ENCODE measurements at regions not wholly inside any gene's neighbourhood (a gene's known extent, or its start where the extent isn't known, plus 50 kb on each side); places are given as distances from the start of the nearest gene placed in this dataset.

GRCh38 chr12:98113548-98113947 is 401.8 kb upstream of the TMPO start:
- H3K9ac ChIP-seq (ENCODE audit: low read length), result no peak overlapping the region
- no peak overlapping the region for H3K4me3 ChIP-seq (ENCODE audit: low read length)
- no peaks in the 10 kb centered on the region for H3K27me3 ChIP-seq (ENCODE audit: control insufficient read depth, insufficient read depth, low read length)
- no peaks in the 10 kb centered on the region for H3K4me1 ChIP-seq (ENCODE audit: control insufficient read depth, insufficient read depth, low read length)
- H3K36me3 ChIP-seq (ENCODE audit: control insufficient read depth, insufficient read depth, low read length), result no peaks in the 10 kb centered on the region
- no peak overlapping the region for H3K27ac ChIP-seq (ENCODE audit: low read depth, low read length)

DNA sequence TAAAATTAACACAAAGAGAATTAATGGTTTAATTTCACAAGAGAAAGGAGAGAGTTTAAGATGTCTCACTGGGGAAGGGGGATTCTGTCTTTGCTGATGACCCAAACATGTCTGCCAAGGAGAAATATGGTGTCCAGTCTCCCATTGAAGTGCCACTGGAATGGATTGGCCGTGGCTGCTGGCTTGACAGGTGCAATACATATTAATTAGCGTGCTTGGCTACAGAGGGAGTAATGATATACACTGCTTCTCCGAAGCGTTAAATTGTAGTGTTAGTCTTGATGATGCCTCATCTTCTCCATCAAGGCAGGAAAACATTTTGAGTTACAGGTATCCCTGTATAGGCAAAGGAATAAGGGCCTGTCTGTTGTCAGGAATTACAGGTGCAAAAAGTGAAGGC is 393.4 kb upstream of the TMPO start:
- no peak overlapping the region for H3K9ac ChIP-seq (ENCODE audit: low read length)

GRCh38 chr12:98123021-98123461 is 392.3 kb upstream of the TMPO start:
- Histone ChIP-seq H3K27me3 (ENCODE audit: control insufficient read depth, insufficient read depth, low read length) (no peaks in the 10 kb centered on the region), H3K9ac (ENCODE audit: low read length) (no peak overlapping the region), H3K27ac (ENCODE audit: low read depth, low read length) (peak overlapping the region; percentile 22), H3K4me3 (ENCODE audit: low read length) (no peak overlapping the region), H3K36me3 (ENCODE audit: control insufficient read depth, insufficient read depth, low read length) (no peaks in the 10 kb centered on the region), H3K4me1 (ENCODE audit: control insufficient read depth, insufficient read depth, low read length) (peaks cover 7% of the 10 kb centered on the region)

More for the DNA sequence above, 393.4 kb upstream of the TMPO start:
- H3K4me1 ChIP-seq (ENCODE audit: control insufficient read depth, insufficient read depth, low read length), result peaks cover 7% of the 10 kb centered on the region
- no peaks in the 10 kb centered on the region for H3K27me3 ChIP-seq (ENCODE audit: control insufficient read depth, insufficient read depth, low read length)
- no peak overlapping the region for H3K27ac ChIP-seq (ENCODE audit: low read depth, low read length)
- no peaks in the 10 kb centered on the region for H3K36me3 ChIP-seq (ENCODE audit: control insufficient read depth, insufficient read depth, low read length)
- H3K4me3 ChIP-seq (ENCODE audit: low read length), result no peak overlapping the region

DNA sequence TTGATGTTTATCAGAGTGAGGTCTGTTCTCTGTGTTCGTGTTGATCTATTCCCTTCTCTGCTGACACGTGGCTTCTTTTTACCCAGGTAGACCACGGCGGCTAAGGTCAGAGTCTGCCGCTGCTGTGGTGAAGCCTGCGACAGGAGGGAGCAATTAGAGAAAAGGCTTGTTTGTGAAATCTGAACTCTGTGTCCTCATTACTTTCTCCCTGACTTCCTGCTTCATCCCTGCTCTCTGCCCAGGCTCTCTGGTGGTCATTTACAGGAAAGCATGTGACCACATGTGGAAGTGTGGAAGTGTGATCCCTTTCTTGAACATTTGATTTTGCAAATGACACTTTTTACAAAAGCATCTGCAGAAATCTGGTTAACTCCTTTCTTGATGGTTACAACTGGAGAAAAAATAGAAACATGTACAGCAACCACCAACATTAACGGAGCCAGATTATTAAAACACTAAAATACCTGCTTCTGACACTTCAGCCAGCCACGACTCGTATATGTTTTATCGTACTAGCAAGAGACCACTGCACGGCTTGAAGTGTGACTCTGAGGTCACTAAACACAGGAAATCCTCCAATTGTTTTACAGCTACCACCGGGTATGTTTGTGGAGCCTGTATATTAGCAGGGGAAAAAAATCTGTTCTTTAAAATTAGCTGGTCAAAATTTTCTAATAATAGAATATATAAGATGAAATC is 388.6 kb upstream of the TMPO start:
- no peak overlapping the region for H3K27ac ChIP-seq (ENCODE audit: low read depth, low read length)
- H3K4me3 ChIP-seq (ENCODE audit: low read length), result no peak overlapping the region
- H3K27me3 ChIP-seq (ENCODE audit: control insufficient read depth, insufficient read depth, low read length), result no peaks in the 10 kb centered on the region
- no peak overlapping the region for H3K9ac ChIP-seq (ENCODE audit: low read length)
- no peaks in the 10 kb centered on the region for H3K36me3 ChIP-seq (ENCODE audit: control insufficient read depth, insufficient read depth, low read length)
- H3K4me1 ChIP-seq (ENCODE audit: control insufficient read depth, insufficient read depth, low read length), result peaks cover 7% of the 10 kb centered on the region

DNA sequence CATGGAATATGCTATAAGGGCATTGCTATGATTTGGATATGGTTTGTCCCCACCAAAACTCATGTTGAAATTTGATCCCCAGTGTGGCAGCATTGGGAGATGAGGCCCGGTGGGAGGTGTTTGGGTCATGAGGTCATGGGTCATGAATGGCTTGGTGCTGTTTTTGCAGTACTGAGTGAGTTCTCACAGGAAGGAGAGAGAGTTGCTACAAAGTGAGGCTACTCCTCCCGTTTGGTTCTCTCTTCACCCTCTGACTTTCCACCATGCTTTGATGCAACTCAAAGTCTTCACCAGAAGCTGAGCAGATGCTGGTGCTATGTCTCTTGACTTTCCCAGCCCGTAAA is 388.1 kb upstream of the TMPO start:
- Histone ChIP-seq H3K27me3 (ENCODE audit: control insufficient read depth, insufficient read depth, low read length) (no peaks in the 10 kb centered on the region), H3K4me3 (ENCODE audit: low read length) (no peak overlapping the region), H3K36me3 (ENCODE audit: control insufficient read depth, insufficient read depth, low read length) (no peaks in the 10 kb centered on the region), H3K4me1 (ENCODE audit: control insufficient read depth, insufficient read depth, low read length) (peaks cover 7% of the 10 kb centered on the region), H3K9ac (ENCODE audit: low read length) (no peak overlapping the region), H3K27ac (ENCODE audit: low read depth, low read length) (no peak overlapping the region)

DNA sequence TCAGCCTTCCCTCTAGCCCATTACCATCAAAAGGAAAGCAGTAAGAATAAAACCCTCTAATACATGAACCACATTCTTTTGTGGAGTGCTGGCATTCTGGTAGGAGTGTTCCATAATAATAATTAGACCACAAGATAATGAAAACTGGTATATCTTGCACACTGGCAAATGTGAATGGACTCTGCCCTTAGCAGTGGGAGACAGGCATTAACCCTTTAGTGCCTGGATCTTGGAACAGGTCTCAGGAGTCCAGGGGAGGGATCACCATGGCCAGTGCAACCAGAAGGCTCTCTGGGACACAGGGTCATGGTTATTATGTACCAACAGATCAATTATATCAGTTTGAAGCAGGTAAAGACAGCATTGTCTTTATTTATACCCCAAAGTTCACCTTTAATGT is 387.5 kb upstream of the TMPO start:
- Histone ChIP-seq H3K4me3 (ENCODE audit: low read length) (no peak overlapping the region), H3K9ac (ENCODE audit: low read length) (no peak overlapping the region), H3K27ac (ENCODE audit: low read depth, low read length) (no peak overlapping the region), H3K36me3 (ENCODE audit: control insufficient read depth, insufficient read depth, low read length) (no peaks in the 10 kb centered on the region), H3K4me1 (ENCODE audit: control insufficient read depth, insufficient read depth, low read length) (peaks cover 4% of the 10 kb centered on the region), H3K27me3 (ENCODE audit: control insufficient read depth, insufficient read depth, low read length) (no peaks in the 10 kb centered on the region)

DNA sequence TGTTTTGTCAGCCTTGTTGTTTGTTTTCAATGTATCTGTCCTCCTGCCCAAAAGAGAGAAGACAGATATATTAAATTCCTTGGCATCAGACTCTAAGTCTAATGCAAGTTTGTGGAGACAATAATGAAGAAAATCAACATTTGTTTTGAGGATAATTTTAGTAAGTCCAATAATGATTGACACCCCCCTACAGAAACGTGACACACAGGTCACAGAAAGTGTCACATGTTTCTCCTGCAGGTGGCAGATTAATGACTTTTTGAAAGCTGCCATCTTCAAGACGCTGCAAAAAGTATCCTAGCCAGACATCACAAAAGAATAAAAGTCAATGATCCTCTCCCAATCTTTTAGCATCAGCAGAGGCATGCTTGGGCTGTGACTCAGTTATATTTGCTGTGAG is 378.8 kb upstream of the TMPO start:
- Histone ChIP-seq H3K27ac (ENCODE audit: low read depth, low read length) (no peak overlapping the region), H3K36me3 (ENCODE audit: control insufficient read depth, insufficient read depth, low read length) (no peaks in the 10 kb centered on the region), H3K4me3 (ENCODE audit: low read length) (no peak overlapping the region), H3K9ac (ENCODE audit: low read length) (no peak overlapping the region), H3K4me1 (ENCODE audit: control insufficient read depth, insufficient read depth, low read length) (no peaks in the 10 kb centered on the region), H3K27me3 (ENCODE audit: control insufficient read depth, insufficient read depth, low read length) (no peaks in the 10 kb centered on the region)

- no peak overlapping the region for H3K9ac ChIP-seq (ENCODE audit: low read length)
- H3K27me3 ChIP-seq (ENCODE audit: control insufficient read depth, insufficient read depth, low read length), result no peaks in the 10 kb centered on the region
- H3K4me1 ChIP-seq (ENCODE audit: control insufficient read depth, insufficient read depth, low read length), result no peaks in the 10 kb centered on the region
Measured at GRCh38 chr12:98137278-98137677, 378.1 kb upstream of the TMPO start.

GRCh38 chr12:98144953-98145352 is 370.4 kb upstream of the TMPO start:
- Histone ChIP-seq H3K9ac (ENCODE audit: low read length) (no peak overlapping the region), H3K4me1 (ENCODE audit: control insufficient read depth, insufficient read depth, low read length) (no peaks in the 10 kb centered on the region), H3K27ac (ENCODE audit: low read depth, low read length) (no peak overlapping the region), H3K36me3 (ENCODE audit: control insufficient read depth, insufficient read depth, low read length) (no peaks in the 10 kb centered on the region), H3K27me3 (ENCODE audit: control insufficient read depth, insufficient read depth, low read length) (no peaks in the 10 kb centered on the region), H3K4me3 (ENCODE audit: low read length) (no peak overlapping the region)

More at GRCh38 chr12:98137278-98137677, 378.1 kb upstream of the TMPO start:
- Histone ChIP-seq H3K27ac (ENCODE audit: low read depth, low read length) (no peak overlapping the region), H3K36me3 (ENCODE audit: control insufficient read depth, insufficient read depth, low read length) (no peaks in the 10 kb centered on the region), H3K4me3 (ENCODE audit: low read length) (no peak overlapping the region)

DNA sequence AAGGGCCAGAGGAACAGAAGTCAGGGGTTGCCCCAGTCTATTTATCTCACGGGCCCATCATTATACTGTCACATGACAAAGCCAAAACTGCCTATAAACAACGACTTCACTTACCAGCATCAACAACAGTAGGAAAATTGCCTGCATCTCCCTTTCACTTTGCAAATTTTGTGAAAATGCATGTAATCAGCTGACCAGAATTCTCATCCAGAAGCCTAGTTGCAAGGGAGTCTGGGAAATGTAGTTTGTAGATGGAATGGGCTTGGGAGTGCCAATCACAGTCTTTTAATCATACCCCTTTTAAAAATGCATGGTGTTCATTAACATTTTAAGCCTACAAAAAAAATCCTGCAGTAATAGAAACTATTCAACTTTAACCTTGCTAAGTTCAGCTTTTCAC is 369.3 kb upstream of the TMPO start:
- no peak overlapping the region for H3K27ac ChIP-seq (ENCODE audit: low read depth, low read length)
- H3K9ac ChIP-seq (ENCODE audit: low read length), result no peak overlapping the region
- no peak overlapping the region for H3K4me3 ChIP-seq (ENCODE audit: low read length)
- H3K36me3 ChIP-seq (ENCODE audit: control insufficient read depth, insufficient read depth, low read length), result no peaks in the 10 kb centered on the region
- H3K4me1 ChIP-seq (ENCODE audit: control insufficient read depth, insufficient read depth, low read length), result no peaks in the 10 kb centered on the region
- no peaks in the 10 kb centered on the region for H3K27me3 ChIP-seq (ENCODE audit: control insufficient read depth, insufficient read depth, low read length)

DNA sequence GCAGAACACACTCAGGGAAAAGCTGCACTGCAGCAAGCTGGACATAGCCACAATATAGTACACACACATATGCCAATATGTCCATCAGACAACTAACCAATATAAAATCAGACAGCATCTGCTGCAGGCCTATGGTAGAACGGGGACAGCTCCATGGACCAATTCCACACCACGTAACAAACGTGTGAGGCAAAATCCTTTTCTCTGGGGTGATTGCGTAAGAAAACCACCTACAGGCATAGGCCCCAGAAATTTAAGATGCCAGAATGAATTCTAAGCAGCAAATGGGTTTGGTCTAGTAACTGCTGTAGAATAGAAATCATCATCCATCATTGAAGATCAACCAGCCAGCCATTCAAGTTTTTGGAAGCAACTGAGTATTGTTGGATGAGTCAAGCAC is 368.9 kb upstream of the TMPO start:
- Histone ChIP-seq H3K27ac (ENCODE audit: low read depth, low read length) (no peak overlapping the region), H3K36me3 (ENCODE audit: control insufficient read depth, insufficient read depth, low read length) (no peaks in the 10 kb centered on the region)

DNA sequence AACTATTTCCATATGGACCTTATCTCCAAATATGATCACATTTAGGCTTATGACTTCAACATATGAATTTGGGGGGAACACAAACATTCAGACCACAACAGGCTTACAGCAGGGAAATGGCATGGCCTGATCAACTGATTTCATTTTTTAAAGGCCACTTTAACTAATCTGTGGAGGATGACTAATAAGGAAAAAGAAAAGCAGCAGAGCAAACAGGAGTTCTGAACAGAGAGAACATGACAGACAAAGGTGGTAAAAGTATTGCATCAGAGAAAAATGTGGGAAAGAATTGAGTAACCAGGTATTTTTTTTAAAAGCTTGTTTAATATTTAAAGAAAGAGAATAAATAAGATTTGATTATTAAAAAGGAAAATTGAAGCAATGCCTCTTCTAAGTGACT is 366.1 kb upstream of the TMPO start:
- Histone ChIP-seq H3K9ac (ENCODE audit: low read length) (no peak overlapping the region), H3K4me3 (ENCODE audit: low read length) (no peak overlapping the region), H3K36me3 (ENCODE audit: control insufficient read depth, insufficient read depth, low read length) (no peaks in the 10 kb centered on the region), H3K27ac (ENCODE audit: low read depth, low read length) (no peak overlapping the region), H3K4me1 (ENCODE audit: control insufficient read depth, insufficient read depth, low read length) (no peaks in the 10 kb centered on the region), H3K27me3 (ENCODE audit: control insufficient read depth, insufficient read depth, low read length) (no peaks in the 10 kb centered on the region)

More for the DNA sequence above, 368.9 kb upstream of the TMPO start:
- Histone ChIP-seq H3K9ac (ENCODE audit: low read length) (no peak overlapping the region), H3K4me3 (ENCODE audit: low read length) (no peak overlapping the region), H3K27me3 (ENCODE audit: control insufficient read depth, insufficient read depth, low read length) (no peaks in the 10 kb centered on the region), H3K4me1 (ENCODE audit: control insufficient read depth, insufficient read depth, low read length) (no peaks in the 10 kb centered on the region)

DNA sequence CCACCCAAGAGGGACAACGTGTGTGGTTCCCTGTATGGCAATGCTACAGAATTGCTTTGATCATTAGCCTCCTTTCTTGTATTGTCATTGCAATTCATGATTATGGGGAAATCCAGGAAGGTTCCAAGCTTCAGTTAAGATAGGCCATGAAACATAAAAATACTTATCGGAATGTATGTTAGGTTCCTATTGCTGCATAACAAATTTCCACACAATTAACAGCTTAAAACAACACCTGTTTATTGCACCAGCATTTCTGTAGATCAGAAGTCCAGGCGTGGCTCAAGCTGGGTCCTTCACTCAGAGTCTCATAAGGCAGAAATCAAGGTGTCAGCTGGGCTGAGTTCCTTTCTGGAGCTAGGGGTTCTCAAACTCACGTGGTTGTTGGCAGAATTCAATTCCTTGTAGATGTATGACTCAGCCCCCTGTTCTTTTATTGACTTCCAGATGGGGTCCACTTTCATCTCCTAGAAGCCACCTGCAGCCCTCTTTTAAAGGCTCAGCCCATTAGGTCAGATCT is 365.6 kb upstream of the TMPO start:
- no peak overlapping the region for H3K9ac ChIP-seq (ENCODE audit: low read length)
- H3K4me1 ChIP-seq (ENCODE audit: control insufficient read depth, insufficient read depth, low read length), result no peaks in the 10 kb centered on the region
- H3K4me3 ChIP-seq (ENCODE audit: low read length), result no peak overlapping the region
- no peak overlapping the region for H3K27ac ChIP-seq (ENCODE audit: low read depth, low read length)
- no peaks in the 10 kb centered on the region for H3K27me3 ChIP-seq (ENCODE audit: control insufficient read depth, insufficient read depth, low read length)
- no peaks in the 10 kb centered on the region for H3K36me3 ChIP-seq (ENCODE audit: control insufficient read depth, insufficient read depth, low read length)
